Ascending aorta (tissue), 2 donors: ENCODE measurements at regions not wholly inside any gene's neighbourhood (a gene's known extent, or its start where the extent isn't known, plus 50 kb on each side); places are given as distances from the start of the nearest gene placed in this dataset.
"Not testable (repeated sequence)": the region's sequence is repeated elsewhere in the genome, so short reads cannot be mapped to it uniquely, and the experiment has no call there.

Experiments used
- DNase-seq, 2 donors: peaks; one replicate each; pipeline ENCODE4 v3.0.0-alpha.2; 2019; ENCODE audit warnings: low spot score in 2 of 2
- H3K27ac ChIP-seq, 2 donors: fragments of 200-600 bp; sonication (generic); one replicate each; pipeline ENCODE4 v1.5.1; 2016 to 2017; ENCODE audit warnings: mild to moderate bottlenecking in 1 of 2
- H3K27me3 ChIP-seq: fragments of 200-600 bp; sonication (generic); one replicate; pipeline ENCODE4 v1.5.1; 2017
- H3K36me3 ChIP-seq, 2 donors: fragments of 200-600 bp; sonication (generic); one replicate each; pipeline ENCODE4 v1.5.1; 2016
- H3K4me1 ChIP-seq, 2 donors: fragments of 200-600 bp; sonication (generic); one replicate each; pipeline ENCODE4 v1.5.1; 2016 to 2017; ENCODE audit warnings: mild to moderate bottlenecking in 1 of 2
- H3K4me3 ChIP-seq, 2 donors: fragments of 200-600 bp; sonication (generic); one replicate each; pipeline ENCODE4 v1.5.1; 2016 to 2017; ENCODE audit warnings: mild to moderate bottlenecking in 1 of 2
- H3K9me3 ChIP-seq, 2 donors: fragments of 200-600 bp; sonication (generic); one replicate each; pipeline ENCODE4 v1.5.1; 2016
- CTCF ChIP-seq, 3 experiments: fragments of 200-600 bp in 2 of 3; fragments of 450-650 bp in 1 of 3; sonication (generic) in 2 of 3; IDR thresholded peaks; one replicate each; pipeline ENCODE4 v1.5.1; 2016 to 2019; ENCODE audit warnings: antibody characterized with exemption in 3 of 3, mild to moderate bottlenecking in 1 of 3, moderate library complexity in 1 of 3
- intact Hi-C: fragments of 100-400 bp; cut with DNase I; formaldehyde crosslinking; loops from one replicate; pipeline ENCODE4 v1.15.1; 2023

GRCh38 chr11:16512899-16513241 lies 156.5 kb upstream of the SOX6 start:
- intact Hi-C loops = no loop called here

GRCh38 chr11:16512198-16512898 lies 156.0 kb upstream of the SOX6 start:
- intact Hi-C loops = no loop called here
- no peak overlapping the region for H3K4me3 ChIP-seq
- no peak overlapping the region for H3K27ac ChIP-seq
- no peaks in the 10 kb centered on the region for H3K4me1 ChIP-seq
- TF ChIP-seq CTCF (IDR thresholded peaks at IDR 0.05) = no peak
- DNase-seq = no peak
- no peaks in the 10 kb centered on the region for H3K27me3 ChIP-seq
- H3K36me3 ChIP-seq = no peaks in the 10 kb centered on the region
- no peaks in the 10 kb centered on the region for H3K9me3 ChIP-seq

More at GRCh38 chr11:16512899-16513241, 156.5 kb upstream of the SOX6 start:
- Histone ChIP-seq H3K4me3 (no peak overlapping the region), H3K9me3 (no peaks in the 10 kb centered on the region), H3K27me3 (no peaks in the 10 kb centered on the region), H3K36me3 (no peaks in the 10 kb centered on the region), H3K4me1 (no peaks in the 10 kb centered on the region), H3K27ac (no peak overlapping the region)
- no peak for TF ChIP-seq CTCF (IDR thresholded peaks at IDR 0.05)
- DNase-seq = no peak

GRCh38 chr11:16511116-16512114 lies 155.1 kb upstream of the SOX6 start:
- Histone ChIP-seq H3K27ac (no peak overlapping the region), H3K4me3 (no peak overlapping the region), H3K9me3 (no peaks in the 10 kb centered on the region), H3K4me1 (no peaks in the 10 kb centered on the region), H3K27me3 (no peaks in the 10 kb centered on the region), H3K36me3 (no peaks in the 10 kb centered on the region)
- DNase-seq = no peak
- intact Hi-C loops = no loop called here
- TF ChIP-seq CTCF (IDR thresholded peaks at IDR 0.05) = no peak

- intact Hi-C loops = no loop called here
- H3K4me3 ChIP-seq = no peak overlapping the region
- no peak overlapping the region for H3K27ac ChIP-seq
- no peak for TF ChIP-seq CTCF (IDR thresholded peaks at IDR 0.05)
- H3K27me3 ChIP-seq = no peaks in the 10 kb centered on the region
- H3K36me3 ChIP-seq = no peaks in the 10 kb centered on the region
- peaks cover 0 to 9% of the 10 kb centered on the region in 2 donors for H3K9me3 ChIP-seq
- H3K4me1 ChIP-seq = no peaks in the 10 kb centered on the region
- DNase-seq = no peak
Measured at GRCh38 chr11:16505481-16505880, 149.1 kb upstream of the SOX6 start.

- H3K27ac ChIP-seq, H3K9me3 ChIP-seq, H3K4me1 ChIP-seq, H3K27me3 ChIP-seq, intact Hi-C loops, H3K36me3 ChIP-seq, DNase-seq, H3K4me3 ChIP-seq: not testable (repeated sequence)
Measured at GRCh38 chr11:16503891-16504290, 147.5 kb upstream of the SOX6 start.
